ENCODE measurements at regions not wholly inside any gene's neighbourhood (a gene's known extent, or its start where the extent isn't known, plus 50 kb on each side); places are given as distances from the start of the nearest gene placed in this dataset.
A peak's percentile ranks its signal among the peaks of the same experiment; 100 is the strongest.

DNA sequence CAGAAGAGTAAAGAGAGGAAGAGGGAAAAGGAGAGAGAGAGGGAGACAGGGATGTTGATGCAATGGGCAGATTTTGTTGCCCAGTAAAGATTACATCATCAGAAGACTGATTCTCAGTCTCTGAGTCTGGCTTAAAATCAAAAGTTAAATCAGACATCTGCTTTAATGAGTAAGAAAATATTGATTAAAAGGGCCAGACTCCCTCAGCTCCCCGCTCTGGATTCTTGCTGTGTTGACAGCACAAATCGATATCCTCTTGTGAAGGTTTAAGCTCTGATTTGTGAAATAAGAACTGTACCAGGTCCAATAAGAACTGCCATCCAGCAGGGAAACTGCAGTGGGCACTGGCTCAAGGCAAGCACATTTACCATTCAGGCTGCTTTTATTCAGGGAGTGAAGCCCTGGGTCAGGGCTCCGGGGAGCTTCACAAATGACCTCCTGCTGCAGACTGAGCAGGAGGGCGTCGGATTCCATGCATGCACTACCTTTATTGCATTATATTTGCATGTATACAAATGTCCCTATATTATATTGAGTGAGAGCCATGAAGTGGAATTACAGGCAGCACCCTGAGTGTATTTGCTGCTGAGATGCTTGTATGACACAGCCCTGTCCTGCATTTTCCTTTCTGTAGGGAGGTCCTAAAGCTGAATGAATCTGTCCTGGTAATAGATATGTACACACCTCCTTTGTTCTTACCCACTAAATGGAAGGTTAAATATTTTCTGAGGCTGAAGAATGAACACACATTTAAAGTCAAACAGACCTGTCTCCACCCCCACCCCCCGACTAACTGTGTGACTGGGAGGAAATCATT lies 401.5 kb downstream of the REEP3 start:
- Mint-ChIP-seq H3K27me3 (ENCODE audit: unreplicated experiment) (no peaks in the 10 kb centered on the region), H3K27ac (ENCODE audit: unreplicated experiment) (no peak overlapping the region), H3K4me1 (ENCODE audit: low read depth, unreplicated experiment) (peaks cover 21% of the 10 kb centered on the region), H3K4me3 (ENCODE audit: low read depth, unreplicated experiment) (no peak overlapping the region), H3K9me3 (ENCODE audit: low read depth, unreplicated experiment) (no peaks in the 10 kb centered on the region), H3K36me3 (ENCODE audit: insufficient read depth, unreplicated experiment) (no peaks in the 10 kb centered on the region)
- CTCF ChIA-PET: interaction anchor here (0.6 to 0.8 kb wide), 4 partner anchors 55 to 546 kb away, joined by 3 to 6 read pairs (median 4); no protein-coding TSS in a partner anchor
- TF ChIP-seq, protein P1, sequence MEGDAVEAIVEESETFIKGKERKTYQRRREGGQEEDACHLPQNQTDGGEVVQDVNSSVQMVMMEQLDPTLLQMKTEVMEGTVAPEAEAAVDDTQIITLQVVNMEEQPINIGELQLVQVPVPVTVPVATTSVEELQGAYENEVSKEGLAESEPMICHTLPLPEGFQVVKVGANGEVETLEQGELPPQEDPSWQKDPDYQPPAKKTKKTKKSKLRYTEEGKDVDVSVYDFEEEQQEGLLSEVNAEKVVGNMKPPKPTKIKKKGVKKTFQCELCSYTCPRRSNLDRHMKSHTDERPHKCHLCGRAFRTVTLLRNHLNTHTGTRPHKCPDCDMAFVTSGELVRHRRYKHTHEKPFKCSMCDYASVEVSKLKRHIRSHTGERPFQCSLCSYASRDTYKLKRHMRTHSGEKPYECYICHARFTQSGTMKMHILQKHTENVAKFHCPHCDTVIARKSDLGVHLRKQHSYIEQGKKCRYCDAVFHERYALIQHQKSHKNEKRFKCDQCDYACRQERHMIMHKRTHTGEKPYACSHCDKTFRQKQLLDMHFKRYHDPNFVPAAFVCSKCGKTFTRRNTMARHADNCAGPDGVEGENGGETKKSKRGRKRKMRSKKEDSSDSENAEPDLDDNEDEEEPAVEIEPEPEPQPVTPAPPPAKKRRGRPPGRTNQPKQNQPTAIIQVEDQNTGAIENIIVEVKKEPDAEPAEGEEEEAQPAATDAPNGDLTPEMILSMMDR (IDR thresholded peaks at IDR 0.05; ENCODE audit: unreplicated experiment): no peak
- BruUV-seq (replicated peaks): no TSS peak
- peak; percentile 18 for DNase-seq
- intact Hi-C loops (cut with micrococcal nuclease; ENCODE audit: unreplicated experiment): no loop called here

DNA sequence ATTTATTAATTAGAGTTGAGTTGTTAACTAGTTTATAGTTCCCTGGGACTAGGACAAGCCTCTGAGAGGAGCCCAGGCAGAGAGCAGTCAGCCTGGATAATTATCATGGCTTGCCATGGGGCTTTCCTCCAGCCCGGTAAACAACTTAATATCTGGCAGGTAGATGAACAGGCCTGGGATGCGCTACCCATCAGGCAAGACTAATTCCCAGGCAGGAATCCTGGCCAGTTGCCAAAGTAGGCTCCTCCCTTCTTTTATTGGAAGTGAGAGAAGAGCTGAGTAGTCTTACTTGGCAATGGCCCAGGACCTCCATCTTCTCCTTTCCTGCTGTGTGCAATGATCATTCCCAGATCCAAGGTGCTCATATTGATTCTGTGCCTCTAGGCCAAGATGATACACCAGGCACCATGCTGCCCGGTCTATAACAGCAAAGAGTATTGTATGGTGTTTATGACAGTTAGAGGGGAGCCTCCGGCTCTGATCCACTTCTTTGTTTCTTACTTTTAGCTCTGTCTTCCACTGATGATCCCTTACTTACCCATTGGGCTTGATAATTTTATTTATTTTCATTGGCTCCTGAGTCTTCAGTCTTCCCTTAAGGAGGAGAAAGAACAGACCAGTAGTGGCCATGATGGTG lies 408.7 kb downstream of the REEP3 start:
- DNase-seq: peak; percentile 7
- CTCF ChIA-PET: no interaction called here
- Mint-ChIP-seq H3K9me3 (ENCODE audit: low read depth, unreplicated experiment) (no peaks in the 10 kb centered on the region), H3K4me3 (ENCODE audit: low read depth, unreplicated experiment) (no peak overlapping the region), H3K27me3 (ENCODE audit: unreplicated experiment) (peaks cover 21% of the 10 kb centered on the region), H3K27ac (ENCODE audit: unreplicated experiment) (no peak overlapping the region), H3K4me1 (ENCODE audit: low read depth, unreplicated experiment) (no peaks in the 10 kb centered on the region), H3K36me3 (ENCODE audit: insufficient read depth, unreplicated experiment) (no peaks in the 10 kb centered on the region)
- TF ChIP-seq, protein P1 (IDR thresholded peaks at IDR 0.05; ENCODE audit: unreplicated experiment): no peak
- BruUV-seq (replicated peaks): no TSS peak
- intact Hi-C loops (cut with micrococcal nuclease; ENCODE audit: unreplicated experiment): no loop called here

DNA sequence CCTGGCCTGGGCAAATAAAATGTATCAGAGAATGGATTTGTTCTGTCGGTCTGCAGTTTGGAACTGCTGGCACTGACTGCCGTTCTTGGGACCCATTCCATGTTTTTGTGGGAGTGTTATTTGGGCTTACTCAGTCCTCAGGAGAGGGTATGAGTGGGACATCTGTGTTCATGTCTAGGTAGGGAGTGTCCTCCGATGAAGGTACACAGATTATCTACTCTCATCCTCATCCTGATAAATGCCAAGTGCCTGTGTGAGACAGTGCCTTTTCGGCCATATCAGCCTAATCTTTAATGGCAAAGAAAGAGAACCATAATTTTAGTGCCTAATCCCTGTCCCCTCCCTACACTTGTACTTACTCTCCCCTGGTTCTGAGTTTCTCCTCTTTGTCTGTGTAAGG lies 409.4 kb downstream of the REEP3 start:
- H3K27me3 Mint-ChIP-seq (ENCODE audit: unreplicated experiment): peaks cover 21% of the 10 kb centered on the region
- TF ChIP-seq, protein P1 (IDR thresholded peaks at IDR 0.05; ENCODE audit: unreplicated experiment): no peak
- intact Hi-C loops (cut with micrococcal nuclease; ENCODE audit: unreplicated experiment): no loop called here
- no peak overlapping the region for H3K4me3 Mint-ChIP-seq (ENCODE audit: low read depth, unreplicated experiment)
- BruUV-seq (replicated peaks): no TSS peak
- H3K36me3 Mint-ChIP-seq (ENCODE audit: insufficient read depth, unreplicated experiment): no peaks in the 10 kb centered on the region
- no peak overlapping the region for H3K27ac Mint-ChIP-seq (ENCODE audit: unreplicated experiment)
- CTCF ChIA-PET: interaction anchor here (1.6 kb wide), 1 partner anchor 64 kb away, joined by 5 read pairs; no protein-coding TSS in a partner anchor
- H3K9me3 Mint-ChIP-seq (ENCODE audit: low read depth, unreplicated experiment): no peaks in the 10 kb centered on the region
- H3K4me1 Mint-ChIP-seq (ENCODE audit: low read depth, unreplicated experiment): no peaks in the 10 kb centered on the region
- DNase-seq: no peak

DNA sequence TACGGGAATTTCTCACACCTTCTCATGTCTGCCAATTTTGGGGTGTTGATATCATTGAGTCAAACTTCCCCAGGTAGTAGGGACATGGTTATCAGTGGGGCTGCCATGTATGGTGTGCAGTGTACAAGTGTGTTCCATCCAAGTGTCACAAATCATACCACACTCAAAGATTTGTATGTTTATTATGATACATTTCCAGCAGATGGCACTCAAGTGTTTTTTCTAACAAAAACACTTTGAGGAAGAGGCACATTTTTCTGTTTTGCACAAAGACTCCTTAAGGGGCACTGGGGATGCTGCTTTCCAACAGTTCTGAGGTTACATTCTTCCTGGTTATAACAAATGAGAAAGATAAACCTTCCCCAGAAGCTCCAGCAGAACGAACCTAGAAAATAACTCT lies 414.5 kb downstream of the REEP3 start:
- H3K4me1 Mint-ChIP-seq (ENCODE audit: low read depth, unreplicated experiment): no peaks in the 10 kb centered on the region
- TF ChIP-seq, protein P1 (IDR thresholded peaks at IDR 0.05; ENCODE audit: unreplicated experiment): no peak
- CTCF ChIA-PET: interaction anchor here (1.3 kb wide), 1 partner anchor 42 kb away, joined by 3 read pairs; no protein-coding TSS in a partner anchor
- intact Hi-C loops (cut with micrococcal nuclease; ENCODE audit: unreplicated experiment): loop anchor here (2.0 kb wide), 1 partner anchor 41 kb away; no protein-coding TSS in a partner anchor
- no peak overlapping the region for H3K4me3 Mint-ChIP-seq (ENCODE audit: low read depth, unreplicated experiment)
- H3K36me3 Mint-ChIP-seq (ENCODE audit: insufficient read depth, unreplicated experiment): no peaks in the 10 kb centered on the region
- H3K9me3 Mint-ChIP-seq (ENCODE audit: low read depth, unreplicated experiment): no peaks in the 10 kb centered on the region
- no peak for DNase-seq
- H3K27me3 Mint-ChIP-seq (ENCODE audit: unreplicated experiment): peaks cover 40% of the 10 kb centered on the region
- no TSS peak for BruUV-seq (replicated peaks)
- H3K27ac Mint-ChIP-seq (ENCODE audit: unreplicated experiment): no peak overlapping the region
